Trophoblast cell (in vitro differentiated cells and primary cell): ENCODE measurements at regions not wholly inside any gene's neighbourhood (a gene's known extent, or its start where the extent isn't known, plus 50 kb on each side); places are given as distances from the start of the nearest gene placed in this dataset.

Experiments used
- DNase-seq, 2 donors: peaks; one replicate each; pipeline ENCODE4 v3.0.0-alpha.2; 2016
- H2AFZ ChIP-seq: 2 replicates; pipeline ENCODE4 v1.6.1; 2013; ENCODE audit warnings: low read length, moderate library complexity, mild to moderate bottlenecking; ENCODE audit not compliant: insufficient read depth, poor library complexity
- H2AK5ac ChIP-seq: 2 replicates; pipeline ENCODE4 v1.6.1; 2013; ENCODE audit warnings: mild to moderate bottlenecking, low read length
- H2BK120ac ChIP-seq: 2 replicates; pipeline ENCODE4 v1.6.1; 2013; ENCODE audit warnings: low read length, mild to moderate bottlenecking, moderate library complexity; ENCODE audit not compliant: insufficient read depth, poor library complexity
- H2BK12ac ChIP-seq: 2 replicates; pipeline ENCODE4 v1.6.1; 2013; ENCODE audit warnings: mild to moderate bottlenecking, low read length, moderate library complexity
- H2BK5ac ChIP-seq: 2 replicates; pipeline ENCODE4 v1.6.1; 2013; ENCODE audit warnings: low read length, low read depth, moderate library complexity, mild to moderate bottlenecking; ENCODE audit not compliant: poor library complexity
- H3K14ac ChIP-seq: 2 replicates; pipeline ENCODE4 v1.6.1; 2013; ENCODE audit warnings: mild to moderate bottlenecking, low read length
- H3K18ac ChIP-seq: 2 replicates; pipeline ENCODE4 v1.6.1; 2013; ENCODE audit warnings: mild to moderate bottlenecking, low read length
- H3K23ac ChIP-seq: 2 replicates; pipeline ENCODE4 v1.6.1; 2013; ENCODE audit warnings: low read length
- H3K27ac ChIP-seq: 2 replicates; pipeline ENCODE4 v1.5.1; 2013; ENCODE audit warnings: low read depth, mild to moderate bottlenecking, inconsistent platforms, low read length, moderate library complexity
- H3K27me3 ChIP-seq: 2 replicates; pipeline ENCODE4 v1.6.1; 2013; ENCODE audit warnings: inconsistent platforms, mild to moderate bottlenecking, low read length, moderate library complexity; ENCODE audit not compliant: insufficient read depth
- H3K36me3 ChIP-seq, 2 experiments: 1 replicate in 1 of 2; 2 replicates in 1 of 2; pipeline ENCODE4 v1.6.1; 2013; ENCODE audit warnings: low read length in 2 of 2, mild to moderate bottlenecking in 2 of 2, moderate library complexity in 1 of 2; ENCODE audit not compliant: insufficient read depth in 2 of 2, control insufficient read depth in 1 of 2
- H3K4ac ChIP-seq: 2 replicates; pipeline ENCODE4 v1.6.1; 2013; ENCODE audit warnings: low read depth, mild to moderate bottlenecking, low read length, moderate library complexity
- H3K4me1 ChIP-seq, 2 experiments: 1 replicate in 1 of 2; 2 replicates in 1 of 2; pipeline ENCODE4 v1.6.1; 2013; ENCODE audit warnings: low read length in 2 of 2, mild to moderate bottlenecking in 2 of 2, moderate library complexity in 1 of 2; ENCODE audit not compliant: insufficient read depth in 2 of 2, control insufficient read depth in 1 of 2
- H3K4me2 ChIP-seq: 2 replicates; pipeline ENCODE4 v1.6.1; 2013; ENCODE audit warnings: inconsistent platforms, mild to moderate bottlenecking, low read length, moderate library complexity
- H3K4me3 ChIP-seq: 2 replicates; pipeline ENCODE4 v1.5.1; 2013; ENCODE audit warnings: mild to moderate bottlenecking, low read depth, low read length, inconsistent platforms
- H3K79me1 ChIP-seq: one replicate; pipeline ENCODE4 v1.6.1; 2013; ENCODE audit warnings: low read length
- H3K79me2 ChIP-seq: 2 replicates; pipeline ENCODE4 v1.6.1; 2013; ENCODE audit warnings: low read length, mild to moderate bottlenecking; ENCODE audit not compliant: control insufficient read depth, insufficient read depth, poor library complexity
- H3K9ac ChIP-seq: 2 replicates; pipeline ENCODE4 v1.6.1; 2013; ENCODE audit warnings: mild to moderate bottlenecking, low read length
- H3K9me3 ChIP-seq: 2 replicates; pipeline ENCODE4 v1.6.1; 2013; ENCODE audit warnings: low read depth, mild to moderate bottlenecking, control low read depth, inconsistent platforms, low read length; ENCODE audit not compliant: insufficient read depth
- H4K12ac ChIP-seq: 2 replicates; pipeline ENCODE4 v1.6.1; 2013; ENCODE audit warnings: low read depth, mild to moderate bottlenecking, low read length, moderate library complexity
- H4K8ac ChIP-seq: 2 replicates; pipeline ENCODE4 v1.6.1; 2013; ENCODE audit warnings: low read depth, mild to moderate bottlenecking, low read length, moderate library complexity
- H4K91ac ChIP-seq: one replicate; pipeline ENCODE4 v1.6.1; 2013; ENCODE audit warnings: low read depth, mild to moderate bottlenecking, low read length, moderate library complexity
- WGBS: extraction: QIAGEN DNeasy Blood & Tissue Kit; methylation state at CpG from one replicate; pipeline ENCODE4 v1.1.7; 2013; ENCODE audit warnings: missing lambda C conversion rate; ENCODE audit not compliant: insufficient read length, insufficient coverage; ENCODE audit errors: extremely low coverage; 5-methylcytosine and 5-hydroxymethylcytosine counted together

GRCh38 chr22:47759909-47760308 lies 997.5 kb downstream of the TBC1D22A start:
- Histone ChIP-seq H3K9me3 (peaks cover 2% of the 10 kb centered on the region), H4K12ac (no peak overlapping the region), H2BK5ac (no peak overlapping the region), H3K18ac (no peak overlapping the region), H2AK5ac (no peak overlapping the region), H3K4me1 (no peaks in the 10 kb centered on the region), H3K4me2 (no peak overlapping the region), H2AFZ (no peak overlapping the region), H3K4me3 (no peak overlapping the region), H3K4ac (no peak overlapping the region), H4K8ac (no peak overlapping the region), H3K27me3 (no peaks in the 10 kb centered on the region), H3K27ac (no peak overlapping the region), H3K23ac (no peak overlapping the region), H3K79me2 (no peaks in the 10 kb centered on the region), H3K79me1 (no peaks in the 10 kb centered on the region), H3K9ac (no peak overlapping the region), H3K14ac (no peak overlapping the region), H2BK120ac (no peak overlapping the region), H3K36me3 (no peaks in the 10 kb centered on the region), H4K91ac (no peak overlapping the region), H2BK12ac (no peak overlapping the region)
- WGBS: no CpG with 5 or more reads among the region's 3 CpGs
- no peak for DNase-seq

DNA sequence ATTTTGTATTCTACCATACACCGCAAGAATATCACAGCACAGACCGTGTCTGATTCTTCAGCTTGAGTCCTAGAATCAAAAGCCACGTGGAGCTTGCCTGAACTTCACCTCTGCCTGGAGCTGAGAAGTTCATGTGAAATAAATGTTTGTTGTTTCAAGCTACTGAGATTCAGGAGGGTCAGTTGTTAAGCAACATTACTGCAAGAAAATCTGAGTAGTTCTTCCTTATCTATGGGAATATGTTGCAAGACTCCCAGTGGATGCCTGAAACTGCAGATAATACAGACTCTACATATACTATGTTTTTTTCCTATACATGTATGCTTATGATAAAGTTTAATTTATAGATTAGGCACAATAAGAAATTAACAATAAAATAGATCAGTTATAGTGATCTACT lies 995.3 kb downstream of the TBC1D22A start:
- H2BK5ac ChIP-seq: no peak overlapping the region
- H3K4me1 ChIP-seq: no peaks in the 10 kb centered on the region
- H3K23ac ChIP-seq: no peak overlapping the region
- H2AFZ ChIP-seq: no peak overlapping the region
- H3K4ac ChIP-seq: no peak overlapping the region
- no peaks in the 10 kb centered on the region for H3K79me2 ChIP-seq
- no peak overlapping the region for H3K4me3 ChIP-seq
- no peak for DNase-seq
- H3K79me1 ChIP-seq: no peaks in the 10 kb centered on the region
- whole genome bisulfite sequencing: no CpG with 5 or more reads among the region's 3 CpGs
- H2BK12ac ChIP-seq: no peak overlapping the region
- H2BK120ac ChIP-seq: no peak overlapping the region
- no peak overlapping the region for H4K8ac ChIP-seq
- no peak overlapping the region for H2AK5ac ChIP-seq
- H3K27ac ChIP-seq: no peak overlapping the region
- H3K4me2 ChIP-seq: no peak overlapping the region
- no peak overlapping the region for H3K9ac ChIP-seq
- H3K36me3 ChIP-seq: no peaks in the 10 kb centered on the region
- H3K27me3 ChIP-seq: no peaks in the 10 kb centered on the region
- H3K14ac ChIP-seq: no peak overlapping the region
- H3K18ac ChIP-seq: no peak overlapping the region
- H4K91ac ChIP-seq: no peak overlapping the region
- peaks cover 2% of the 10 kb centered on the region for H3K9me3 ChIP-seq
- H4K12ac ChIP-seq: no peak overlapping the region

GRCh38 chr22:47750086-47750485 lies 987.6 kb downstream of the TBC1D22A start:
- H3K79me2 ChIP-seq: no peaks in the 10 kb centered on the region
- no peaks in the 10 kb centered on the region for H3K79me1 ChIP-seq
- no peaks in the 10 kb centered on the region for H3K36me3 ChIP-seq
- H3K4me3 ChIP-seq: no peak overlapping the region
- H2BK120ac ChIP-seq: no peak overlapping the region
- no peak overlapping the region for H2AK5ac ChIP-seq
- H4K91ac ChIP-seq: no peak overlapping the region
- no peak overlapping the region for H3K23ac ChIP-seq
- H3K18ac ChIP-seq: no peak overlapping the region
- no peak overlapping the region for H3K14ac ChIP-seq
- H4K12ac ChIP-seq: no peak overlapping the region
- no peak overlapping the region for H3K4ac ChIP-seq
- H3K27ac ChIP-seq: no peak overlapping the region
- H2BK5ac ChIP-seq: no peak overlapping the region
- no peaks in the 10 kb centered on the region for H3K9me3 ChIP-seq
- H3K4me1 ChIP-seq: no peaks in the 10 kb centered on the region
- H2AFZ ChIP-seq: no peak overlapping the region
- no peak overlapping the region for H3K4me2 ChIP-seq
- no peak overlapping the region for H4K8ac ChIP-seq
- H3K9ac ChIP-seq: no peak overlapping the region
- WGBS: no CpG with 5 or more reads among the region's 3 CpGs
- DNase-seq: no peak
- H3K27me3 ChIP-seq: no peaks in the 10 kb centered on the region
- H2BK12ac ChIP-seq: no peak overlapping the region

DNA sequence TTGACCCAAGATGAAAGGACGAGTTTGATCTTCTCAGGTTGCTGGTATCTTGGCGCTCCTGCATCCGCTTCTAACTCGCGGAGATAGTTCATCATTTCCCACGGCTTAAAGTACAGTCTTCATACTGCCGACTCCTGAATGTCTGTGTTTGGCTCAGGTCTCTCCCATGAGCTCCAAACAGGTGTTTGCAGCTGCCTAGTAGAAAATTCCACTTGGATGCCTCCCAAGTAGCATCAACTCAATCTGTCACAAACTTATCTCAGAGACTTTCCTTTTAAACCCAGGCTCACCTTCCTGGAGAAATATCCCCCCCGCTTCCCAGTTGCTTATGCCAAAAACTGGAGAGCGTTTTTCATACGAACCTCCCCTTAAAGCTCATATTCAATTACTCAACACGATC lies 986.5 kb downstream of the TBC1D22A start:
- Histone ChIP-seq H2BK120ac (no peak overlapping the region), H3K36me3 (no peaks in the 10 kb centered on the region), H4K91ac (no peak overlapping the region), H2AK5ac (no peak overlapping the region), H3K27me3 (no peaks in the 10 kb centered on the region), H2AFZ (no peak overlapping the region), H3K23ac (no peak overlapping the region), H4K8ac (no peak overlapping the region), H3K18ac (no peak overlapping the region), H3K14ac (no peak overlapping the region), H3K9ac (no peak overlapping the region), H3K4me1 (no peaks in the 10 kb centered on the region), H3K9me3 (no peaks in the 10 kb centered on the region), H2BK12ac (no peak overlapping the region), H3K4ac (no peak overlapping the region), H3K27ac (no peak overlapping the region), H3K79me1 (no peaks in the 10 kb centered on the region), H2BK5ac (no peak overlapping the region), H4K12ac (no peak overlapping the region), H3K4me3 (no peak overlapping the region), H3K79me2 (no peaks in the 10 kb centered on the region), H3K4me2 (no peak overlapping the region)
- WGBS: 100% methylated on average over 3 of the region's 11 CpGs
- no peak for DNase-seq
